ENCODE measurements at regions not wholly inside any gene's neighbourhood (a gene's known extent, or its start where the extent isn't known, plus 50 kb on each side); places are given as distances from the start of the nearest gene placed in this dataset.

DNA sequence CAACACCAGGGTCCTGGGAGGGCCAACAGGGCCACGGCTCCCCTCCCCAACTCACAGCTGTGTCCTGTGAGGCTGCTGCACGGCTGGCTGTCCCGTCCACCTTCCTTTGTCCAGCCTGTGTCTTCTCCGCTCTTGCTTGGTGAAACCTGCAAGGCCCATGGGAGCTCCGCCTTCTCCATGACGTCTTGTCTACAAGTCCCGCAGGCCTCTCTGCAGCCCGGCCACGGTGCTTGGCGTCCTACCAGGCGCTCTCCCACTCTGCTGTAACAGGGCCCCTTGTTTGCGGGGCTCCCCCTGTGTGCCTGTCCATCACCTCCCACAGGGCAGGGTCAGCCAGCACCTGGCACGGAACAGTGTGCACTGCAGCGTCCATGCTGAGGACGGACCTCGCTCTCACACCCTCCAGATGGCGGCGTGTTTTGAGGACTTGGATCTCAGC is 866.8 kb downstream of the TBC1D22A start:
- TF ChIP-seq POLR2AphosphoS5 (IDR thresholded peaks at IDR 0.05; ENCODE audit: borderline replicate concordance, low read depth, low read length) (no peak), EZH2 (IDR thresholded peaks at IDR 0.05) (no peak)
